ENCODE measurements at regions not wholly inside any gene's neighbourhood (a gene's known extent, or its start where the extent isn't known, plus 50 kb on each side); places are given as distances from the start of the nearest gene placed in this dataset.
"Not testable (repeated sequence)": the region's sequence is repeated elsewhere in the genome, so short reads cannot be mapped to it uniquely, and the experiment has no call there.

DNA sequence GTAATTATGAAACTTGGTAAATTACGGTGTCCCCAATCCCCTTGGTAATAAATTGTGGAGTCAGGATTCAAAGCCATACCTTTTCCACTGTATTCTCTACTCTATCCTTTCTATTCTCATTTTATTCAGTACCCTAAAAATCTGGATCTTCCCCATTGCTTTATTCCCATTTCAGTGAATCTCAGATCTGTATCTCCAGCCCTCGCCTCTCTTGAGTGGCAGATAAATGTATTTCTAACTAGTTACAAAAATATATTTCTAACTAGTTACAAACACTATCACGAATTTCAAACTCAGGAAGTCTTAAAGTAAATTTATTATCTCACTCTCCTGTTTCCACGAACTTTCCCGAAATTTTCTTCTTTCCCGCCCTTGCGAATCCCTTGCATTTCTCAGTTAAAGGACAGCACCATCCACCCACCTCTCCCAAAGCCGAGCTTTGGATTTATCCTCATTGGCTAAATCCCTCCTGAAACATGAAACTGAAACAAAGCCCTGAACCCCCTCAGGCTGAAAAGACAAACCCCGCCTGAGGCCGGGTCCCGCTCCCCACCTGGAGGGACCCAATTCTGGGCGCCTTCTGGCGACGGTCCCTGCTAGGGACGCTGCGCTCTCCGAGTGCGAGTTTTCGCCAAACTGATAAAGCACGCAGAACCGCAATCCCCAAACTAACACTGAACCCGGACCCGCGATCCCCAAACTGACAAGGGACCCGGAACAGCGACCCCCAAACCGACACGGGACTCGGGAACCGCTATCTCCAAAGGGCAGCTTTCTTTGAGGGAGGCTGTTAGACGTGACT, 164.3 kb upstream of the PABPC3 start:
- DNase-seq, result no peak

GRCh38 chr13:24933106-24934023, 162.6 kb upstream of the PABPC3 start:
- DNase-seq, result not testable (repeated sequence)

DNA sequence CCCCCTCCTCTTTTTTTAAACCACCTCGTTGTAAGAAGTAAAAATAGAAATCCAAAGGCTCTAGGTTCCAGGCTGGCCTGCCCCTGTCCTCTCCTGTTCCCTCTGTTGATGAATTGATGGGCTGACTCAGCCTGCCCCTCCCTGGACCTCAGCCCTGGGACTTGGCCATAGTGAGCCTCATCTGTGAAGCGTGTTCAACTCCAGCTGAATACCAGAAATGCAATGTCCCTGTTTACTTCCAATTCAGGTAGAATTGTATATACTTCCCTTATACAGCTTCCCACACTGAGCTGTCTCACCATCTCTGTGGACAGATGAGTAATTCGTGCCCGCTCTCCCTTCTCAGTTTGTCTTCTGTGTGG, 161.9 kb upstream of the PABPC3 start:
- not testable (repeated sequence) for DNase-seq

GRCh38 chr13:24938966-24939365, 157.0 kb upstream of the PABPC3 start:
- DNase-seq, result no peak

GRCh38 chr13:24941023-24941713, 154.8 kb upstream of the PABPC3 start:
- not testable (repeated sequence) for DNase-seq

DNA sequence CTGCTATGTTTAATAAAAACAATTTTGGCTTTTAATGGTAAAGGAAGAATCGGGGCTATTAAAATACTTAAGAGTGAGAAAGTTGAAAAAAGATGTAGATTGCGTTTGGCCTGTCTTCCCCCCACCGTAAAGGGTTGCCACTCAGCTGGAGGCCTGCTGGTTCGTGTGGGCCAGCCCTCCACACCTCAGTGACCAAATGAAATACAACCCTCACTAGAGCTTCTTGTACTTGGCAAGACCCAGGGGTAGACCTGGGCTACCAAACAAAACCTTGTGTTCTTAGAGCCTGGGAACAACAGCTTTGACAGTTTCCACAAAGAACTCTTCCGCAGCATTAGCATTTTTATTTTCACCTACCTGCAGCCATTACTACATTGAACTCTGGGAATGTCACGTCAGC, 152.8 kb upstream of the PABPC3 start:
- DNase-seq, result no peak

DNA sequence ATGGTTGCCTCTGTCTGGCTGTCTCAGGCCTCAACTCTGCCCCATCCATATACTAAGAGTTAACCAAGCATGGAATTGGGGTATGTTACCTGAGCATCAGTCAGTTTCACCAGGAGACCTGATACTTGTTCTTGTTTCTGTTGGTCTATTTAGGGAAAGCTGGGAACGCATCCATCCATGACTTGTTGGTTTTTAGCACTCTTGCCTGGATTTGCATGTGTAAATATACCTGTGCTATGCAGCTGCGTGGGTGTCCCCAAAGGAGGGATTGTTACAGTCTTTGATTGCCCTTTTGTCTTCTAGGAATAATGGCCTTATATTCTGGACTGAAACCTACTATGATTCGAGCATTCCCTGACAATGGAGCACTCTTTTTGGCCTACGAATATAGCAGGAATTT, 151.9 kb upstream of the PABPC3 start:
- DNase-seq, result not testable (repeated sequence)

DNA sequence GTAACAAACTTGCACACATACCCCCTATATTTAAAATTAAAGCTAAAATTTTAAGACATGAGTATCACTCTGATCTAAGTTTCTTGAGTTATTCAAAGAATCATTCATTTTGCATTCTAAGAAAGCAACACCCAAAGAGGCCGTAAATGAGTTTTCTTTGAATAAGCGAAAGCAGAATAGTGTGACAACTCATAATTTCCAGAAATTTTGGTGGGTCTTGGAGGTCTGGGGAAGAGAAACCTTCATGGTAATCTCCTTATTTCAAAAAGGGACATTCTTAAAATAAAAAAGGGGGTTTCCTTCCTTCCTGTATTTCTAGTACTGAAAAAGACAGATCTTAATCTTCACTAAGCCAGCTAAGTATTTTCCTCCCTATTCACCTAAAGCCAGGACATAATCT, 147.0 kb upstream of the PABPC3 start:
- DNase-seq, result not testable (repeated sequence)

DNA sequence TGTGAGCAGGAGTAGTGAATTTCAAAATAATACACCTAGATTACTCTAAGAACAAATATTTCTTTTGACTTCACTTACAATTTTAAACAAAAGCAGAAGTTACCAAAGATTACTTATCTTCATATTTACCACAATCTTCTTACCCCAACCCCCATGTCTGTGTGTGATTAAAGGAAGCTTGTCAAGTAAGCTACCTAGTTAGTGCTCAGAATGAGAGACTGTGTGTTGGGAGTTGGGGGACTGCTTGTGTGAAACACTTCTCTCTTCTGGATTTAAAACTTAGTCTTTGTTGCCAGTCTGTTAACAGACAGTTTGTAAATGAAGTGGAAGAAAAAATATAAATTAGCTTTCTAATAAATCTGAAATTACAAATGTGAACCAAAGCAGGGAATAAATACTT, 145.3 kb upstream of the PABPC3 start:
- not testable (repeated sequence) for DNase-seq

DNA sequence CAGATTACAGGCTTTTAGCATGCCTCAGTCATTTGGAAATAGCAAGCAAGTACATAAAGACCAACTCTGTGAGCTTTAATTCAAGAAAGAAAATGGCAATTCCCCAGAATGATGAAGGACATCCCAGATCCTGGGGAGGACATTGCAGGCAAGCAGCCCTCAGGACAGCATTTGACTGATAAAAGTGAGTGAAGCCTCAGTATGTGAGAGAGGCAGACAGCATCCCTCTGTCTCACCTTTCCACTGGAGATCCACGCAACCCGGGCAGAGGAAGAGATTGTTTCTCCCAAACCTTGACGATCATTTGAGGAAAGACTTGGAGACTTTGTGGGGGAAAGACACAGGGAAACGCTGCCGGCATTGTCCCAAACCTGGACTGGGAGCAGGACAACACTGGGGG, 128.0 kb upstream of the PABPC3 start:
- not testable (repeated sequence) for DNase-seq

GRCh38 chr13:24968416-24968815, 127.5 kb upstream of the PABPC3 start:
- not testable (repeated sequence) for DNase-seq

- DNase-seq, result not testable (repeated sequence)
These were observed 122.8 kb upstream of the PABPC3 start for GRCh38 chr13:24973102-24973501.

DNA sequence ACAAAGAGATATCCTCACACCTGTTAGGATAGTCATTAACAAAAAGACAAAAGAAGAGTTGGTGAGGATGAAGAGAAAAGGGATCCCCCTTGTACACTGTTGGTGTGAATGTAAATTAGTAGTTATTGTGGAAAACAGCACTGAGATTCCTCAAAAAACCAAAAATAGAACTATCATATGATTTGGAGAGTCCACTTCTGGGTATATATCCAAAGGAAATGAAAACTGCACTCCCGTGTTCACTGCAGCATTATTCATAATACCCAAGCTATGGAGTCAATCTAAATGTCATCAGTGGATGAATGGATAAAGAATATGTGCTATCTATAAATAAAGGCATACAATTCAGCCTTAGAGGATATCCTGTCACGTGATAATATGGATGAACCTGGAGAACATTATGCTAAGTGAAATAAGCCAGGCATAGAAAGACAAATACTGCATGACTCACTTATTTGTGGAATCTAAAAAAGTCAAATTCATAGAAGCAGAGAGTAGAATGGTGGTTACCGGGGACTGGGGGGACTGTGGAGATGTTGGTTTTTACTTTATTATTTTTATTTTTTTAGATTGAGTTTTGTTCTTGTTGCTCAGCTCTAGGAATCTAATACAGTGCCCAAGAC, 114.6 kb upstream of the PABPC3 start:
- DNase-seq, result not testable (repeated sequence)

DNA sequence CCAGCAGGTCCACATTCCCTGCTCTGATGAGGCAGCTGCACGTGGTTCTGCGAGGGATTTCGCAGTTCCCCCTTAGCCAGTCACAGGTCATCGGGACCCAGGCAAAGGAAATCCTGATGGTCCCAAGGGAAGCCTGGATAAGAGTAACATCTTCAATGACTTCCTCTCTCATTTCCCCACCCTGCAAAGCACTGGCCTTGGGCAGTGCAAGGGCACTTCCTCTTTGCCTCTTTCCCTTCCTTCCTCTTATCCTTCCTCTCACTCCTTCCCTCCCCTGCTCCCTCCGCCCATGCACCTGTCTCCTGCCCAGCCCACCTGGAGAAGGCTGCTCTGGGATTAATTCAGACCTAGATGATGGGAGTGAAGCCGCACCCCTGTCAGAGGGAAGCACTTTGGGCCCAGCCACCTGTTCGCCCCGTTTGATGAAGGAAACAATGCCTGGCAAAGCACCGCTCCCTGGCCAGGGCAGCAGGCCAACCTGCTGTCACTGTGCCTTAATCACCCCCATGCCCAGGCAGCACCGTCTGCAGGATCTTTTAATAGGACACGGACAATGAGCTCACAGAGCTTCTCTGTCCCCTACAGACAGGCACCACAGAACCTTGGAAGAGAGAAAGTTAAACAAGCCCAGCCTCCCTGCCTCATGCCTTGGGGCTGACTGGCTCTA, 113.5 kb upstream of the PABPC3 start:
- DNase-seq, result no peak

DNA sequence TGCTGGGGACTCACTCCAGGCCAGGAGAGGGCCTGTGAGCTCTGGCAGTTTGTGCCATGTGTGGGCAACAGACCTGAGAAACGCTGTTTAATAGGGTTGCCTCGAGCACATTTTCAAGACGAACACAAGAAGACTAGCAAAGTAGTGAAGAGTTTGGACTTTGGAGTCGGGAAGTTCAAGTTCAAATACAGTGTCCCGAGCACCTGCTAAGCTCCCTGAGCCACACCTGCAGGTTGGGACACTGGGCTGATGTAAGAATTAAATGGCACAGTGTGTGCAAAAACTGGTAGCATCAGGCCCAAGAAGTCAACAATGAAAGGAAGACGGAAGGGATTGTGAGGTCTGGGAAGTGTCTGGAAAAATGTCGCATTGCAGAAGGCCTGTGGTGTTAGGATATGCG, 112.8 kb upstream of the PABPC3 start:
- no peak for DNase-seq

DNA sequence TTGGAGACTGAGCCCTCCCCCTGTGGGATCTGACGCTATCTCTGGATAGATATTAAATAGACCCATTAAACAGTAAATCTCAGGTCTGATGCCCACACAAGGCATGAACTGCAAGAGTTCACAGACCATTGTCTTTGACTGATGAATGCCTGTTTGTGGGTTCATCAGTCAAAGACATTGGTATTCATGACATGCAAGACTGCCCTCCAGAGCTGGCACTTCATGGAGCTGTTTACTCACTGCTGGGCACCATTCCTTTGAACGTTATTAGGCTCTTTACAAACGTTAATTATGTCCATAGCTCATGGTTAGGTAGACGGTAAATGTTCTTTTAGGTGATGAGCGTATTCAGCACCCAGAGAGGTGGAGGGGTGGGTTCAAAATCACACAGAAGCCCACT, 111.8 kb upstream of the PABPC3 start:
- DNase-seq, result no peak

DNA sequence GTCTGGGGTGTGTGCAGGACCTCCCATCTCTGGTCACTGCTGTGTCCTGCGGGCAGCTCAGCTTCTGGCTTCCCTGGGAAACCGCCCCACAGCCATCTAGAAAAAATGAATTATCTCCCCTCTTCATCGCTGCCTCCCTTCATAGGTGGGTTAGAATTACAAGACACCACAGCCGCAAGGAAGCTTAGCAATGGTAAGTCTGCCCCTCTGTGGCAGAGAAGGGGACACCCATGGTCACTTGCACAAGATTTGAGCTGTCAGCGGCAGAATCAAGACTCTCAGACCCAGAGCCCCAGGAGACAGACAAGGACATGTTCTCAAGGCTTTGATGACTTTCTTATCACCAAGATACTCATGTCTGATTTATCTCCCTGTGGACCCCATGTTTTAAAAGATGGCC, 110.8 kb upstream of the PABPC3 start:
- DNase-seq, result no peak

- DNase-seq, result no peak
These were observed 110.0 kb upstream of the PABPC3 start for GRCh38 chr13:24985896-24986295.

DNA sequence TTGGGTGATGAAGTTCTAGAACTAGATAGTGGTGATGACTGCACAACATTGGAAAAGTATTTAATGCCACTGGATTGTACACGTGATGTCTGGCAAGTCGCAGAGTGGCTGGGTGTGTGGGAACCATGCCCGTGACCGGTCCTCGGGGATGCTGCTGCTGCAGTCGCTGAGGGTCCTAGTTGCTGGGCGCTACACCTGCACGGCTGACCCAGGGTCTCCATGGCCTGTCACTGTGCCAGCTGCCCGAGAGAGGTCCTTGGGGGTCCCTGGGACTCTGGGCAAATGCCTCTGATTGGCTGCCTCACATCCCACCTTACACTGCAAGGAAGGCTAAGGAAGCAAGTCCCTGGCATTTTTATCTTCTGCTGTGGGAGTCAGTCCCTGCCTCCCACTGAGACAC, 109.1 kb upstream of the PABPC3 start:
- DNase-seq, result no peak

DNA sequence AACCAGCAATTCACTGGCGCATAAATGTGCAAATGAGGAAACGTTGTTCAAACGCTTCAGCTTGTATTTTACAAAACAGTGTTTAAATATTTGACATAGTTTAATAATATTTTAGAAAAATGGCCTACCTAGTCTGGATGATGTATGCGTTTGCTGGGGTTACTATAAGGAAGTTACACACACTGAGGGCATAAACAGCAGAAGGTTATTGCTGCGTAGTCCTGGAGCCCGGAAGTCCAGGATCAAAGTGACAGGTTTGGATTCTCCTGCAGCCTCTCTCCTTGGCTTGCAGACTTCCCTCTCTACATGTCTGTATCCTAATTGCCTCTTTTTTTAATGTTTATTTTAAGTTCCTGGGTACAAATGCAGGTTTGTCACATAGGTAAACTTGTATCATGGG, 106.0 kb upstream of the PABPC3 start:
- DNase-seq, result not testable (repeated sequence)

DNA sequence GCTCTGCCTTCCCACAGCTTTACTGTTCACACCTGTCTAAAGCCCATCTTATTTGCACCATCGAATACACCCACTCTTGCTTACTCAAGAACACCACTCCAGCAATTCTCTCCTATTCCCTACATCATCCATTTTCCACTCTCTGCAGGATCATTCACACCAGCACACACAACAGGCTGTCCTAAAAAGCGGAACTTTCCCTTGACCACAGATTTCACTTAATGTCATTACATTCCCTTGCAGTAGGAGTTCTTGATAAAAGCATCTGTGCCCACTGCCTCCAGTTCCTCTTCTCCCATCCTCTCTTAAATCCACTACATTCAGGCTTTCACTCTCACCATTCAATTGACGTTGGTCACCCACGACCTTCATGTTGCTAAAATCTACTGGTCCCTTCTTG, 103.0 kb upstream of the PABPC3 start:
- DNase-seq, result not testable (repeated sequence)

- peak; percentile 43 for DNase-seq
These were observed 100.6 kb upstream of the PABPC3 start for GRCh38 chr13:24995225-24995804.
